GM21576 (cell line): ENCODE measurements at regions not wholly inside any gene's neighbourhood (a gene's known extent, or its start where the extent isn't known, plus 50 kb on each side); places are given as distances from the start of the nearest gene placed in this dataset.
A peak's percentile ranks its signal among the peaks of the same experiment; 100 is the strongest.

Experiments
- ATAC-seq: cut with Tn5 transposase; IDR thresholded peaks from one replicate; pipeline ENCODE4 v1.9.1; 2021; ENCODE audit warnings: mild to moderate bottlenecking, moderate library complexity; ENCODE audit not compliant: unreplicated experiment

GRCh38 chr1:228823200-228823599 is 87.9 kb downstream of the RHOU start:
- ATAC-seq, result no peak

DNA sequence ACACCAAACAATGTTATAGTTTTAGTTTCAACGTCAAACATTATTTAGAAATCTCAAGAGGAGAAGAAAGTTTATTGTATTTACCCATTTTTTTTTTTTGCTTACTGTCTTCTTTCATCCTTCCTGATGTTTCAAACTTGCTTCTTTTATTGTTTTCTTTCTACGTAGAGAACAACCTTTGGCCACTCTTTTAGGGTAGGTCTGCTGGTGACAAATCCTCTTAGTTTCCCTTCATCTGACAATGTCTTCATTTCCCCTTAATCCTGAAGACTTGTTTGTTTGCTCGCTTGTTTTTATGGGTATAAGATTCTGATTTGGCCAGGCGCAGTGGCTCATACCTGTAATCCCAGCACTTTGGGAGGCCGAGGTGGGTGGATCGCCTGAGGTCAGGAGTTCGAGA is 89.1 kb downstream of the RHOU start:
- no peak for ATAC-seq

DNA sequence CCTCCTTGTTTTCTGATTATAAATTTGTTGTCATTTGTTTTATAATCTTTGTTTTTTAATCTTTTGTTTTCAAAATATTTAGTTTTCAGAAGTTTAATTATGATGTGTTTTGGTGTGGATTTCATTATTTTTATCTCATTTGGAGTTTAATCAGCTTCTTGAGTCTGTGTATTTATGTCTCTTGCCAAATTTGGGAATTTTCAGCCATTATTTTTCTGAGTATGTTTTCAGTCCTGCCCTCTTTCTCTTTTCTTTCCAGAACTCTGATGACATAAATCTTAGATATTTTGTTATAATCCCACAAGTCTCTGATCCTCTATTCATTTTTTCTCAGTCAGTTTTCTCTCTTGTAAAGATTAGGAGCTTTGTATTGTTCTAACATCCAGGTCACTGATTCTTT is 89.8 kb downstream of the RHOU start:
- no peak for ATAC-seq

- peak; percentile 60 for ATAC-seq
Observed at GRCh38 chr1:228825840-228826484, 90.7 kb downstream of the RHOU start.

- no peak for ATAC-seq
Observed at GRCh38 chr1:228827019-228827418, 91.7 kb downstream of the RHOU start.

GRCh38 chr1:228828151-228828550 is 92.9 kb downstream of the RHOU start:
- ATAC-seq, result no peak

GRCh38 chr1:228830185-228830953 is 95.1 kb downstream of the RHOU start:
- ATAC-seq, result no peak

- peak; percentile 79 for ATAC-seq
Observed at GRCh38 chr1:228830954-228831481, 95.7 kb downstream of the RHOU start.

DNA sequence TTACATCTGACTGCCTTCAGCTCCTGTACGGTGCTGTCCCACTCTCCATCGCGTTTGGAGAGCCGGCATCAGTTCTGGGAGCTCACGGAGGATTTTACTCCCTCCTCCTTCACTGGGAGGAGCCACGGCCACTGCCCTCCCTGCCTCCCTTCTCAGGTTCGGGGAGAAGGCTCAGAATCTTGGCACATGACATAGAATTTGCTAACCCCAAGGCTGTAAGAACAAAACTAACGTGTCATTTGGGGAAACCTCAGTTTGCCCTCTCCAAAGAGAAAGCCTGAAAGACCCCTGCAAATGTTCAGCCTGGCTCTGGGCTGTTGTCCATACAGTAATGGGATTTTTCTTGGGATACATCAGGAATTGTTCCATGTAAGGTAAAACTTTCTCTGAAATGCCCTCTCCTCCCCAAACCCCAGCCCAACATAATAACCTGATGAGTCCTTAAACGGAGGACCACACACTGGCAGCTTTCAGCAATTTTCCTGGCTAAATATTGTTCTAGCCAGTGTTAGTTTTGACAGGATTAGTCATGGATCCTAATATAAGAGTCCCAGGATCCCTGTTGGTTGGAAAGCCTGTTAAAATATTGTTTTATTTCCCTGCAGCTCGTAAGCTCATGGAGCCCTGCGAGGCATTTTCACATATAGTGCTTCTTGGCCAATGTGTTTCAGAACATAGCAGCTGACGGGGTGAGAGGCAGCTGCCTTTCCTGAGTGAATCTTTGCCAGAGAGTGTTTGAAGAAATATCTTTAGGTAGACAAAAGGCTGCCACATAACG is 98.8 kb downstream of the RHOU start:
- ATAC-seq, result no peak

DNA sequence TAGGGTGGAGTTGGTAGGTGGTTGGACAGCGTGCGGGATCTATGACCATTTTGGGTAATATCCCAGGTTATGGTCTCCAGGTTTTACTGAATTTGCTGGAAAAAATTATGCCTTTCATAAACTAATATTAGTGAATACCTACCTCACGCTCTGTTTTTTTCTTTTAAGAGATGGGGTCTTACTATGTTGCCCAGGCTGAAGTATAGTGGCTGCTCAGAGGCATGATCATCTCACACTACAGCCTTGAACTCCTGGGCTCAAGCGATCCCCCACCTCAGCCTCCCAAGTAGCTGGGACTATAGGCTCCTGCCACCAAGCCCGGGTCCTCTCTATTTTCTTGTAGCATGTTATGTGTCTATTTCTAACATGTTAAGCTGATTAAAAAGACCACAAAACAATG is 100.2 kb downstream of the RHOU start:
- ATAC-seq, result no peak

- no peak for ATAC-seq
Observed at GRCh38 chr1:228835911-228836310, 100.6 kb downstream of the RHOU start.

DNA sequence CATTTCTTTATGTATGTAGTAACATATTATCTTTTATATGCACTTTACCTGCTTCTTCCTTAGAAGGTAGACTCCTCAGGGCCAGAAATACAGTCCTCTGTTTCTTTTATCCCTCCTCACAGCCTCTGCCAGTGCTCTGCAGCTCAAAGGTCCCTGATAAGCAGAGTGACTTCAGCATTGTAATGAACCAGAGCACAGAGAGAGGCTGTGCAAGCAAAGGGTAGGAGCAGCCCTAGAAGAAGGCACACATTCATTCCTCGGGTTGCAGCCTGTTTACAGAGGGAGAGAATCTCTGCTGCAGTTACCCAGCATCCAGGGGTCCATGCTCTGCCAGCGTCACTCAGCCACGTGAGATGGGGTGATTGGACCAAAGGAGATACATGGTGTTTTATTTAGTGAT is 101.1 kb downstream of the RHOU start:
- ATAC-seq, result no peak

DNA sequence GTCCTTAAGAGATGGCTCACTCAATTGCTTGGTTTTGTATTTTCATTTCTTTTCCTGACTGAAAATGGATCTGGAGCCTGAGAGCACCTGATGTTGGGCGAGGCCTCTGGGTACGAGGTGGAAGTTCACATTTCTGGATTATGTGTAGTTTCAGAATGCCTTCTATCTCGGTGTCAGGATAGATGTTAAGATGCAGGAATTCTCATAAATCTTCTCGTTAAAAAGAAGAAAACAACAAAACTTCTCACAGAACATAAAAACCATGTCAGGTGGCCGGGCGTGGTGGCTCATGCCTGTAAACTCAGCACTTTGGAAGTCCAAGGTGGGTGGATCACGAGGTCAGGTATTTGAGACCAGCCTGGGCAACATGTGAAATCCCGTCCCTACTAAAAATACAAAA is 101.8 kb downstream of the RHOU start:
- no peak for ATAC-seq

GRCh38 chr1:228837817-228838716 is 102.8 kb downstream of the RHOU start:
- ATAC-seq, result no peak

DNA sequence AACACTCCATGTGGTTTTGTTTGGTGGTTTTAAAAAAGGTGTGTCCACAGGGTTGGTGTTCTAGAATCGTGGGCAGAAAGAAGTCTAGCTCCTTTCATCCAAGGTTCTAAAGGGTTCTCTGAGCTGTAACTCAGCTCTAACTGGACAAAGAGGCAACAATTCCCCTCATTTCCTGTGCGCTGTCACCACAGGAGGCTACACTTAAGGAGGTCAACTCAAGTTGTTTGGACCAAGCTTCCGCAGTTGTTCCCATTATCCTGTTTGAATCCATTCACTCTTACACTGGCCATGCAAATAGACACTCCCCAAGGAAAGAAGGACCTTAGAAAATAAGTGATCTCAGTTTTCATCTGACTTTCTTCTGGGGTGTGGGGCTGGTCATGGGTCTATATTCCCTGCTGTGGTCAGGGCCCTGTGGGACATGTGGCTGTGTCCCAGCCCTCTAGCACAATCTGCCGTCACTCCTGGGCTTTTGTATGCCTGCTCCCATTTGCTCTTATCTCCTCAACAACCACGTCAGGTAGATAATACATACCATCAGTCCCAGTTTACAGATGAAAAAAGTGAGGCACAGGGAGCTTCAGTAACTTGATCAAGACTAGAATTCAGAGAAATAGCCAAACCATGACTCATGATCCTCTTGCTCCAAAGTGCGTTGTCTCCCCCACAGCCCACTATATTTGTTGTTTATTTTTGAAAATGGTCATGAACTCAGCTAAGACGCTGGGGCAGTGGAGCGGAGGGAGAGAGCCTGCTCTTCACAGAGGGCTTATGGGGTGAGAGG is 103.6 kb downstream of the RHOU start:
- no peak for ATAC-seq

GRCh38 chr1:228839656-228840055 is 104.4 kb downstream of the RHOU start:
- no peak for ATAC-seq

DNA sequence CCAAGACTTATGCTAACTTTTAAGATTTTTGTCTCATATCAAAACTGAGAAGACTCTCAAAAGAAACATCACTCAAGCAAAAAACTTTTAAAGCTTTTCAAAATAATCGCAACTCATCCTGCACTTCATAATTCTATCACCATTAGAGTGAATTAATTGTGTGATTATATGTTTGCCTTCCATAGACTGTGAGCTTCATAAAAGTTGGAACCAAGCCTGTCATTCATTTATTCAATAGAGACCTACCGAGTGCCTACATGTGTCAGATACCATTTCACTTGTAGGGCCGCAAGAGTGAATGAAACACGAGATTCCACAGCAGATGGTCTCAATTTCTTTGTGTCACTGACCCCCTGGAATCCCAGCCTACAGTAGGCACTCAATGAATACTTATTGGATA is 106.4 kb downstream of the RHOU start:
- ATAC-seq, result no peak

- no peak for ATAC-seq
Observed at GRCh38 chr1:228842094-228842775, 107.0 kb downstream of the RHOU start.

GRCh38 chr1:228845101-228845500 is 109.8 kb downstream of the RHOU start:
- ATAC-seq, result no peak
